ENCODE measurements at regions not wholly inside any gene's neighbourhood (a gene's known extent, or its start where the extent isn't known, plus 50 kb on each side); places are given as distances from the start of the nearest gene placed in this dataset.

DNA sequence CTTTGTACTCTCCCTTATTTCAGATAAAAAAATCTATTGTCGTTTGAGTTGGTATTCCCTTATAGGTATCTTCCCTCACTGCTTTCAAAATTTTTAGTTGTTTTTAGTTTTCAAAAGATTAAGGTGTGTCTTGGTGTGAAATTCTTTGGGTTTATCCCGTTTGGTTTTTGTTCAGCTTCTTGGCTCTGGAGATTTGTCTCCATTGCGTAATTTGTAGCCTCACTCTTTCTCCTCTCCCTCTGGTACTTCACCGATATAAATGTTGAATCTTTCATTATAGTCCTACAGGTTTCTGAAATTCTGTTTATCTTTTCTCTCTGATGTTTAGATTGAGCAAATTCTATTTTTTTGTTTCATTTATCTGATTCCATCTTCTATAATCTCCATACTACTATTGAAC lies 113.8 kb upstream of the HS6ST1 start:
- TF ChIP-seq, protein P1, sequence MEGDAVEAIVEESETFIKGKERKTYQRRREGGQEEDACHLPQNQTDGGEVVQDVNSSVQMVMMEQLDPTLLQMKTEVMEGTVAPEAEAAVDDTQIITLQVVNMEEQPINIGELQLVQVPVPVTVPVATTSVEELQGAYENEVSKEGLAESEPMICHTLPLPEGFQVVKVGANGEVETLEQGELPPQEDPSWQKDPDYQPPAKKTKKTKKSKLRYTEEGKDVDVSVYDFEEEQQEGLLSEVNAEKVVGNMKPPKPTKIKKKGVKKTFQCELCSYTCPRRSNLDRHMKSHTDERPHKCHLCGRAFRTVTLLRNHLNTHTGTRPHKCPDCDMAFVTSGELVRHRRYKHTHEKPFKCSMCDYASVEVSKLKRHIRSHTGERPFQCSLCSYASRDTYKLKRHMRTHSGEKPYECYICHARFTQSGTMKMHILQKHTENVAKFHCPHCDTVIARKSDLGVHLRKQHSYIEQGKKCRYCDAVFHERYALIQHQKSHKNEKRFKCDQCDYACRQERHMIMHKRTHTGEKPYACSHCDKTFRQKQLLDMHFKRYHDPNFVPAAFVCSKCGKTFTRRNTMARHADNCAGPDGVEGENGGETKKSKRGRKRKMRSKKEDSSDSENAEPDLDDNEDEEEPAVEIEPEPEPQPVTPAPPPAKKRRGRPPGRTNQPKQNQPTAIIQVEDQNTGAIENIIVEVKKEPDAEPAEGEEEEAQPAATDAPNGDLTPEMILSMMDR (IDR thresholded peaks at IDR 0.05): no peak
- TF ChIP-seq POLR2A (IDR thresholded peaks at IDR 0.05): no peak

All from lower leg skin (tissue), 3 donors.